ENCODE measurements at regions not wholly inside any gene's neighbourhood (a gene's known extent, or its start where the extent isn't known, plus 50 kb on each side); places are given as distances from the start of the nearest gene placed in this dataset.

GRCh38 chr3:76969996-76970615, 69.8 kb upstream of the ROBO2 start:
- TF ChIP-seq POLR2A (IDR thresholded peaks at IDR 0.05; ENCODE audit: low read length) (no peak), GATA1 (IDR thresholded peaks at IDR 0.05; ENCODE audit: low read depth, low read length) (no peak)
- no peak for DNase-seq

- TF ChIP-seq POLR2A (IDR thresholded peaks at IDR 0.05; ENCODE audit: low read length) (no peak), GATA1 (IDR thresholded peaks at IDR 0.05; ENCODE audit: low read depth, low read length) (no peak)
- no peak for DNase-seq
Measured at GRCh38 chr3:76972624-76973296, 67.1 kb upstream of the ROBO2 start.

GRCh38 chr3:76976996-76977395, 62.9 kb upstream of the ROBO2 start:
- no peak for TF ChIP-seq POLR2A (IDR thresholded peaks at IDR 0.05; ENCODE audit: low read length)
- TF ChIP-seq GATA1 (IDR thresholded peaks at IDR 0.05; ENCODE audit: low read depth, low read length): no peak
- no peak for DNase-seq

GRCh38 chr3:76985645-76986044, 54.3 kb upstream of the ROBO2 start:
- DNase-seq: no peak
- TF ChIP-seq POLR2A (IDR thresholded peaks at IDR 0.05; ENCODE audit: low read length): no peak
- no peak for TF ChIP-seq GATA1 (IDR thresholded peaks at IDR 0.05; ENCODE audit: low read depth, low read length)

- no peak for DNase-seq
- no peak for TF ChIP-seq POLR2A (IDR thresholded peaks at IDR 0.05; ENCODE audit: low read length)
- no peak for TF ChIP-seq GATA1 (IDR thresholded peaks at IDR 0.05; ENCODE audit: low read depth, low read length)
Measured at GRCh38 chr3:76986876-76987474, 52.9 kb upstream of the ROBO2 start.

All from erythroblast (primary cell).